HPDE6-E6E7 (cell line): ENCODE measurements at regions not wholly inside any gene's neighbourhood (a gene's known extent, or its start where the extent isn't known, plus 50 kb on each side); places are given as distances from the start of the nearest gene placed in this dataset.

ENCODE experiments used
- DNase-seq: peaks from one replicate; pipeline ENCODE4 v3.0.0; 2011; ENCODE audit warnings: missing footprints; ENCODE audit errors: extremely low spot score

DNA sequence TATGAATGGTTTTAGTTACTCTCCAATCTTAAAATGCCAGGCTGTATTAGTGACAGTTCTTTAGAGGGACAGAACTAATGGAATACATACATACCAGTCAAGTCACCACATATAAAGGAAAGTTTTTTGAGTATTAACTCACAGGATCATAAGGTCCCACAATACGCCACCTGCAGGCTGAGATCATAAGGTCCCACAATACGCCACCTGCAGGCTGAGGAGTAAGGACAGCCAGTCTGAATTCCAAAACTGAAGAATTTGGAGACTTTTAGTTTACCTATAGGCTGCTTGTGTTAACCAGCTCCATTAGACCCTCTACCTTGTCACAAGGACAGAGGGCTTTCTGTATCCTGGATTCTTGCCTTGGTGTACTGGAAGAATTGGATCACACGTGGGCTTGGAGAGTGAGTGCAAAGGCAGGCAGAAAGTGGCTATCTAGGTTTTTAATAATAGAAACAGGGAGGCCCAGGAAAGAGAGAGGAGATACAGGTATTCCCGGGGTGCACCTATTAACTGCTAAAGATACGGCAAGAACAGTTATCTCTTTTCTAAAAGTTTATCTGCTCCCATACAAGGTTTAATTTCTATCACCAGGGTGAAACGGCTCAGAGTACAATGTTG, 234.9 kb upstream of the CYRIA start:
- DNase-seq: no peak

GRCh38 chr2:16899958-16900357, 234.3 kb upstream of the CYRIA start:
- DNase-seq: no peak

- no peak for DNase-seq
These were observed 224.4 kb upstream of the CYRIA start for GRCh38 chr2:16890081-16890480.

DNA sequence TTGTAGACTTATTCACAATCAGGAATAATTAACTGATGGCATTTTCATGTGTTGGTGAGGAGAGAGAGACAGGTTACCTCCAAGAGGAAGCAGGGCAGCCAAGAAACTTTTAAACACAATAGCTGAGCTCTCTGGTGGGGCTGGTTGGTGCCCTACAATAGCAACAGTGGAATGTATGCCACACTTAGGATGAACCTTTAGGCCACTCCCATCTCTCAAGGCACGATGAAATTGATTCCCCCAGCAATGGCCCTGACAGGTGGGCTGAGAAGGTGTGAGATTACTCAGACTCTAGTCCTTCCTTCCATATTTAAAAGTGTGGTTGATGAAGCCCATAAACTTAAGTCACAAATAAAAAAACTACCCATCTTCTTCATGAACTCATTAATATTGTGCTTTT, 219.4 kb upstream of the CYRIA start:
- DNase-seq: no peak

DNA sequence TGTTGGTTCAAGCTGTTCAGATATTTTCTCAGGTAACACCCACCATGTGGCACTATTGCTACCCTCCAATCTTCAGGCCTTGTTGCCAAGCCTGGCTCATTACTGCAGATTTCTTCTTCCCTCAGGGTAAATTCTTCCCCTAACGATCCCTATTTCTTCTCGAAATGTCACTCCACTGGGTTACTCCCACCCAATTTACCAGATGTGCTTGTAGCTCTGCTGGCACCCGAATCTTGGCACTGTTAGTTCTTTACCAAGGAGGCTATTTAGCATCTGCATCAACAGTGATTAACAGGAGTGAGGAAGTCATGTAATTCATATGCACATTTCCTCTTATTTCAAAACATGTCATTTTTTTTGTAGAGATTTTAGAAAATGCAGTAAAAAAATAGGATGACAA, 217.1 kb upstream of the CYRIA start:
- no peak for DNase-seq

- no peak for DNase-seq
These were observed 215.5 kb upstream of the CYRIA start for GRCh38 chr2:16881122-16881521.

DNA sequence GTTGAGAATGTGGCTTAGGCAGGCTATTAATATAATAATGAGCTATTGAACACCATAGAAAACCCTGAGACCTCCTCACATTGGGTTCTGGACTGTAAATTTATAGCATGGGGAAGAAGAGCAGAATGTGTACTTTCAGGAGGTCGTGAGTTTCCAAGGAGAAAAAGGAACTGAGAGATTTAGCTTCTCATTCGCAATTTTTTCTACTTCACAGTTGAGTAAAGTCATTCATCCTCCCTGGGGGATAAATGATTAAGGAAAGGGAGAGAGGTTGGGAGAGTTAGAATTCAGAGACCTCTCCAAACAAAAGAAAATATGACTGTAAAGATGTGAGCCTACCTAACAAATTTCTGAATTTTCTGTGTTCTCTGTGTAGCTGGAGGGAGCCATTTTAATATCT, 205.8 kb upstream of the CYRIA start:
- DNase-seq: no peak

DNA sequence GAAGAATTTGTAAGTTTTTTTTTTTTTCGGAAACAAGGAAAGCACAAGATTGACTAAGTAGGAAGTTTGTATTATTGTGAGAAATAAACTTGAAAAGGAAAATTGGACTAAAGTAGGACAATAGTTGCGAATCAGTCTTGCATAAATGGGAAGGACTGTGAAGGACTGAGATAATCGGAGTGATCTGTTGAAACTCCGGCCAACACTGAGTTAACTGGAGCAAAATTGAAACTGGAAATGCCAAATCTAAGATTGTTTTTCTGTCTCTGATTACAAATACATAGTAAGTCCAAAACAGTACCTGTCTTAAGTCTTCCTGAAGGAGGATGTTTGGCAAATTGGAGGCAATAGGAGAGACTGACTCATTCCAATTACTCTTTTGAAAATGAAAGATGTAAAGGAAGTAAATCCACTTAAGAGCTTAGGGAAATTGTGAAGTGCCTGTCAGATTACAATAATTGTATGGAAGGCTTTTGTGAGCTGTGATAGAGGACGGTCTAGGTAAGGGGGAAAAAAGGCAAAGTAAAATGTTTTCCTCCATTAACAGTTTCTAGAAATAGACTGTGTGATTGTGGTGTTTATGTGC, 204.9 kb upstream of the CYRIA start:
- no peak for DNase-seq

GRCh38 chr2:16869711-16870110, 204.1 kb upstream of the CYRIA start:
- no peak for DNase-seq

- no peak for DNase-seq
These were observed 196.8 kb upstream of the CYRIA start for GRCh38 chr2:16862471-16862870.

GRCh38 chr2:16861530-16861929, 195.9 kb upstream of the CYRIA start:
- peak; percentile 38 for DNase-seq

DNA sequence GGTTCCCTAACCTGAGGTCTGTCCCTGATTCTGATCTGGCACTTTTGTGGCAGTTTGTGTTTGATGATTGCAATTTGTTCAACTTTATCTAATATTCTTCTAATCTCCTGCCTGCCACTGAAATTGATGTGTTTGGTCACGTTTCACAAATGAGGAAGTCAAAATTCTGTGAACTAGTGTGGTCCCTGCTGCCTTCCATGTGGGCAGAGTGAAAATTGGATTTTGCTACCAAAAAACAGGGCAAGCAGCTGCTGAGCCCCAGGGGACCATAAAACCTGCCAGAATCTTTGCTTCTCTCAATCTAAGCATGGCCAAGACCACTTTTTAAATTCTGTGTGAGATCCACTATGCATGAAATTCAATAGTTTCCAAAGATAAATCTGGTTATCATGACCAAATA, 195.5 kb upstream of the CYRIA start:
- no peak for DNase-seq

DNA sequence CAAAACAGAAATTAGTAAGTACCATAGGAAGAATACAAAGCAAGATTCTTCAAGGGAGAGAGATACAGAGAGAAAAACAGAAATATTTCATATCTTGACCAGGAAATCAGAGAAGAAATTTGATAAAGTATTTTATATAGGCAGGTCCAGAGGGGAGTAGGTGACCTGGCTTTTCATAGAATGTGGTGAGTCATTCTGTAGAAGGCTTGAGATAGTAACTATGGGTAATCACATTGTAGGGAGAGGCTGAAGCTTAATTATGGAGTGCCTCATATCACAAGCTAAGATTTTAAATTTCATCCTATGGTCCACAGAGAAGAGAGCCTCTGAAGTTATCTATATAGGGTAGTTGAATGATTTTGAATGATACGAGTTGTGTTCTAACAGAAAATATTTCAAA, 195.0 kb upstream of the CYRIA start:
- DNase-seq: no peak

DNA sequence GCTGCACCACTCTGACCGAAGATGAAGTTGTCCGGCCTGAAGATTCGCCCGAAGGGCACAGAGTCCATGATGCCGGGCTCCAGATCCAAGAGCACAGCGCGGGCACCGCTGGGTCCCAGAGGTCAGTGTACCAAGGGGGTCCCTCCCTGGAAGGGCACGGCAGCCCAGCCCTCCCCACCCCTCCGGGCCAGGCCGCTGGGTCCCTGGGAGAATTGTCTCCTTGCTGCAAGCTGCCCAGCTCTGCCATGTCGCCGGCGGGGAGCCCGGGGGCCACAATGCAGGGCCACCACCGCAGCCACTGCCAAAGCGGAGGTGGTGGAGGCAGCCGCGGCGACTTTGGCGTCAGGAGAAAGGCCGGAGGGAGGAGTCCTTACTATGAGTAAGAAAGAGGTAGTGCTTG, 189.5 kb upstream of the CYRIA start:
- no peak for DNase-seq

DNA sequence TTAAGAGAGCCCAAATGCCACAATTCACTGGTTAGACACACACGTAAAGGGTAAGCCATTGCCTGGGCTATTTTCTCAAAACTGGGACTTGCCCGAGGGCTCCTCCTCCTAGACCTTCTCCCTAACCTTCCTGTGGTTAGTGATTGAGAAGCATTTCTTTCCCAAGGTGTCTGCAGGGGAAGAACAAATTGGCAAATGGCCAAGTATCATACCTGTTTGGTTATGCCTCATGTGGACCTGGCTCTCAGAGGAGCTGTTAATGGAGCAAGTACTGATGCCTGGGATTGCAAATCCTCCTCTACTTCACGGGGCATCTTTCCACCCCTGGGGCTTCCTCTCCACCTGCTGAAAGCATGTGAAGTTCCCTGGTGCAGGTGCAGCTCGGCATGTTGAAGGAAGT, 187.5 kb upstream of the CYRIA start:
- no peak for DNase-seq

DNA sequence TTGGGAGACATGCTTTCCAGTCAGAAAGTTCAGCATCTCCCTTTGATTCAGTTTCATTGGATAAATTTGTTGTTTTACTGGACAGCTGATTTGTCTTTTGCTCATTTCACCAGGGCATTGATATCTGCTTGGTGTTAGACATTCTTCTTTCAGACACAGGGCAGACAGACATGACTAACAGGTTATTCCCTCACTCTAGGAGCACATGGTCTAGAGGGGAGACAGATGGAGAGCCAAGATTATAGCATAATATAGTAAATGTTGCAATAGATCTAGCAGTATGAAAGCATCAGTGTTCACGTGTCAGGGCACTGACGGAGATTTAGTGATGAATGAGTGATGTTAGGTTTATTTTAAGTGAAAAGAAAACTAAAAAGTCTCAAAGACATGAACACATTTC, 187.0 kb upstream of the CYRIA start:
- no peak for DNase-seq

- DNase-seq: no peak
These were observed 185.5 kb upstream of the CYRIA start for GRCh38 chr2:16851126-16851525.

- DNase-seq: no peak
These were observed 175.0 kb upstream of the CYRIA start for GRCh38 chr2:16840496-16841172.

DNA sequence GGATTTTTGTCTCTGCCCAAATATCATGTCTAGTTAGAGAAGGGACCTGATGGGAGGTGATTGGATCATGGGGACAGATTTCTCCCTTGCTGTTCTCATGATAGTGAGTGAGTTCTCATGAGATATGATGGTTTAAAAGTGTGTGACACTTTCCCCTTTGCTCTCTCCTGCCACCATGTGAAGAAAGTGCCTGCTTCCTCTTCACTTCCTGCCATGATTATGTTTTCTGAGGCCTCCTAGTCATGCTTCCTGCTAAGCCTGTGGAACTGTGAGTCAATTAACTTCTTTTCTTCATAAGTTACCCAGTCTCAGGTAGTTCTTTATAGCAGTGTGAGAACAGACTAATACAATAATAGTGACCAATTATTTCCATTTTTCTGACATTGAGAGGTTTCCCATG, 167.3 kb upstream of the CYRIA start:
- DNase-seq: no peak

DNA sequence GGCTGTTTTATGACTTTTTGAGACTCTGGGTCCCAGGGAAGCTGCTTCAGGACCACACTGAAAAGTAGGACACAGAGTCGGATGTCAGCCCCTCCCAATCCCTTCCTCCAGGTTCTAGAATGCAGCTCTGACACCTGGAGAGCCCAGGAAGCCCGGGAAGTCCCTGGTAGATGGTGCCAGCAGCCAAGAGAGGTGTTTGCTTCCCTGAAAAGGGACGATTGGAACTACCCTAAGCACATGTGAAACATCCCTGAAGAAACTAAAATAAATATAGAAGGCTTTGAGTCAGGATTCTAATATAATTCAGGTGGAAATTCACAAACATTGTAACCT, 163.2 kb upstream of the CYRIA start:
- DNase-seq: no peak

DNA sequence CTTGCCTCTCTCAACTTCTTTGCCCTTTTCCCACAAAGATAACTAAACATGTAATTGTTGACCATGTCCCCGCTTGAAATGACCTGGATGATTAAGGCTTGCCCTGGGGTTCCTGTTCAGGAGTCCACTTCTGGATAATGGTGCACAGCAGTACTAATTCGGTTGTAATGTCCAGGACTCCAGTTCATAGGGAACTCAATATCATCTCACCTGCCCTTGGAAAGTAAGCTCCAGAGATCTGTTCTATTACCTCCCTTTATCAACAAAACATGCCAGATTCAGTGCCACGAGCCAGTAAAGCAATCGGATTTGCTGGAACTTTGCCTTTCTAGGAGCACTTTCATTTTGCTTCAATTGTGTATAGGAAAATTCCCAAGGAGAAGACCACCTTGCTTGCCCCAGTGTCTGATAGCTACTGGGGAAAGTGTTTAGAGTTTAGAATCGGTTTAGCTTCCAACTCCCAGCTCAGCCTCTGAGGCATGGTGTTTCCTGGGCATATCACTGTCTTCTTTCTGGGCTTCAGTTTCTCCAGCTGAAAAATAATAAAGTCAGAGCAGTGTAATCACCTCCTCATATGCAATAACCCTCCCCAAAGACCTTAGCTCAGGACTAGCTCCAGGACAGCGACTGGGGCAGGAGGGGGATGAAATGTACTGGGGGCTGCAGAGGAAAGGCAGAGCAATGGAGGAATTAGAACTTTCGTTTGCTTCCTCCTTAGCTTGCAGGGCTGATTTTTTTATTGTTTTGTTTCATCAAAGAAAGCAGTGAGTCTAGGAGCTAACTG, 162.6 kb upstream of the CYRIA start:
- DNase-seq: no peak

GRCh38 chr2:16824472-16824871, 158.8 kb upstream of the CYRIA start:
- DNase-seq: no peak

DNA sequence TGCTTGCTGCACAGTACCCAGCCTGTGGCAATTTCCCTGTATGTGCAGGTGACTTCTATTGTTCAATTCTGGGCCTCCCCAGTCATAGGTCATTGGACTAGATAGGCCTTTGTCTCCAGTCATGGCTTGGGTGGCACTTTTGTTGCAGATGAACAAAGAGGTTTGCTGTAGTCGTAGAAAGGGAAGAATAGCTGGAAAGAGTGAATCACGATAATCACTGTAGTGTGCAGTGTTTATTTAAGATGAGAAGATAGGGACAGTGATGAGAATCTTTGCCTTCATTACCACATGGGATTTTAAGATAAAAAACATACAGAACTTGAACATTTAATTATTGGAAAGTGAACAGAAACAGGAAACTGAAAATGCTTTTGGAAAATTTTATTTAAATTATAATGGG, 156.1 kb upstream of the CYRIA start:
- no peak for DNase-seq
